SK-N-MC (cell line): ENCODE measurements at regions not wholly inside any gene's neighbourhood (a gene's known extent, or its start where the extent isn't known, plus 50 kb on each side); places are given as distances from the start of the nearest gene placed in this dataset.

Experiments
- EZH2 ChIP-seq: fragments of 200-600 bp; sonication (generic); IDR thresholded peaks from one replicate; pipeline ENCODE4 v1.6.1; 2017; ENCODE audit warnings: antibody characterized with exemption
- FOXP2 ChIP-seq: optimal IDR thresholded peaks from 2 replicates; pipeline ENCODE3; 2011; ENCODE audit warnings: mild to moderate bottlenecking, moderate library complexity; ENCODE audit not compliant: insufficient read depth; ENCODE audit errors: extremely low read length, control extremely low read depth
- POLR2AphosphoS5 ChIP-seq: IDR thresholded peaks from 2 replicates; pipeline ENCODE4 v1.6.1; 2012; ENCODE audit warnings: mild to moderate bottlenecking, low read depth, low read length, borderline replicate concordance

DNA sequence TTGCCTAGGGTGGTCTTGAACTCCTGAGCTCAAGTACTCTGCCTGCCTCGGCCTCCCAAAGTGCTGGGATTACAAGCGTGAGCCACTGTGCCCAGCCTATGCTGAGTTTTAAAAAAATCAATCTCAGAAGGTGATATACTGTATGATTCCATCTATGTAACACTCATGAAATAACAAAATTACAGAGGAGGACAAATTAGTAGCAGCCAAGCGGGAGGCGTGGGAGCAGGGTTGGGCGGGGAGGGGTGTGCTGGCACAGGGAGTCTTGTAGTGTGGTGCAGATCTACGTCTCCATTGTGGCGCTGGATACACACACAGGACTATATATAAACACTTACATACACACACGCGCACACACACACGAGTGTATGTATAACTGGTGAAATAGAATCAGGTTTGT, 80.6 kb upstream of the LINGO1 start:
- TF ChIP-seq EZH2, result no peak
- TF ChIP-seq POLR2AphosphoS5, result no peak
- TF ChIP-seq FOXP2, result no peak
